Neural progenitor cell (in vitro differentiated cells): ENCODE measurements at regions not wholly inside any gene's neighbourhood (a gene's known extent, or its start where the extent isn't known, plus 50 kb on each side); places are given as distances from the start of the nearest gene placed in this dataset.

Source experiments
- DNase-seq: peaks from one replicate; pipeline ENCODE4 v3.0.0-alpha.2; 2016; ENCODE audit warnings: low spot score
- H2AFZ ChIP-seq: fragments of 200-600 bp; sonication (generic); replicated peaks from 2 replicates; pipeline ENCODE4 v1.6.1; 2016; ENCODE audit warnings: antibody characterized with exemption
- H3F3A ChIP-seq: fragments of 200-600 bp; sonication (generic); 2 replicates; pipeline ENCODE4 v1.6.1; 2016; ENCODE audit warnings: antibody characterized with exemption, low read depth
- H3K27ac ChIP-seq: fragments of 200-600 bp; sonication (generic); 2 replicates; pipeline ENCODE4 v1.5.1; 2016; ENCODE audit warnings: mild to moderate bottlenecking
- H3K27me3 ChIP-seq: fragments of 200-600 bp; sonication (generic); 2 replicates; pipeline ENCODE4 v1.6.1; 2016; ENCODE audit warnings: mild to moderate bottlenecking, moderate library complexity
- H3K36me3 ChIP-seq: fragments of 200-600 bp; sonication (generic); 2 replicates; pipeline ENCODE4 v1.5.1; 2016
- H3K4me1 ChIP-seq: fragments of 200-600 bp; sonication (generic); 2 replicates; pipeline ENCODE4 v1.6.1; 2016; ENCODE audit warnings: mixed run types
- H3K4me2 ChIP-seq: fragments of 200-600 bp; sonication (generic); 2 replicates; pipeline ENCODE4 v1.6.1; 2016
- H3K4me3 ChIP-seq: fragments of 200-600 bp; sonication (generic); 2 replicates; pipeline ENCODE4 v1.5.1; 2016
- H3K79me2 ChIP-seq: fragments of 200-600 bp; sonication (generic); 2 replicates; pipeline ENCODE4 v1.6.1; 2016; ENCODE audit warnings: low read depth
- H3K9ac ChIP-seq: fragments of 200-600 bp; sonication (generic); 2 replicates; pipeline ENCODE4 v1.6.1; 2016
- H3K9me3 ChIP-seq: fragments of 200-600 bp; sonication (generic); 2 replicates; pipeline ENCODE4 v1.5.1; 2016; ENCODE audit warnings: low read depth
- H4K20me1 ChIP-seq: fragments of 200-600 bp; sonication (generic); 2 replicates; pipeline ENCODE4 v1.6.1; 2016; ENCODE audit warnings: low read depth
- H3K27ac Mint-ChIP-seq: 3 replicates; pipeline ENCODE4 v1.8.0; 2021; ENCODE audit warnings: mixed read lengths
- H3K27me3 Mint-ChIP-seq: 2 replicates; pipeline ENCODE4 v1.8.0; 2022; ENCODE audit warnings: low read depth, mild to moderate bottlenecking, inconsistent platforms, moderate library complexity, mixed read lengths; ENCODE audit not compliant: insufficient read depth
- H3K36me3 Mint-ChIP-seq: 3 replicates; pipeline ENCODE4 v1.8.0; 2021; ENCODE audit warnings: mixed read lengths
- H3K4me1 Mint-ChIP-seq: 3 replicates; pipeline ENCODE4 v1.8.0; 2021; ENCODE audit warnings: mixed read lengths
- H3K4me3 Mint-ChIP-seq: 3 replicates; pipeline ENCODE4 v1.8.0; 2021; ENCODE audit warnings: mild to moderate bottlenecking, moderate library complexity, mixed read lengths
- H3K9me3 Mint-ChIP-seq: 3 replicates; pipeline ENCODE4 v1.8.0; 2020; ENCODE audit warnings: mixed read lengths
- EZH2 ChIP-seq: fragments of 200-600 bp; sonication (generic); IDR thresholded peaks from 2 replicates; pipeline ENCODE4 v1.6.1; 2017; ENCODE audit warnings: antibody characterized with exemption, mild to moderate bottlenecking, moderate library complexity
- EZH2phosphoT487 ChIP-seq: fragments of 200-600 bp; sonication (generic); IDR thresholded peaks from 2 replicates; pipeline ENCODE4 v1.6.1; 2017; ENCODE audit warnings: antibody characterized with exemption
- TF ChIP-seq, protein P1 (sequence below): fragments of 200-600 bp; sonication (generic); IDR thresholded peaks from 2 replicates; pipeline ENCODE4 v1.5.1; 2017; ENCODE audit warnings: antibody characterized with exemption, mild to moderate bottlenecking

DNA sequence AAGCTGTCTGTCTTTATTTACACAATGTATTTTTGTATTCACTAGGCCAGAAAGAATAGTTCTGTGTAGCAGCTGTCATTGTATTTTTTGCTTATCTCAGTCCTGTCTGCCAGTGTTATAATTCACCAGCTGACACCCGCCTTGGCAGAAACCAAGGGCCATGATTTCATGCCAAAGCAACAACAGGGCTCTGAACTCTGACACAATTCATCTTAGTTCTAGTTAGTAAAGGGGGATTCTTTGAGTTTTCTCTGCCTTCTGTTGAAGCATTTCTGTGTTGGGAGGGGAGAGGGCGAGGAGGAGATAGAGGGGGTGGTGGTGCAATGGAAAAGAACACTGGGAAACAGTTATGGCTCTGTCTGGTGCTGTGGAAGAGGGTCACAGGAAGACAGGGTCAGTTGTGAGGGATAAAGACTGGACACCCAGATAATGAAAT lies 684.6 kb upstream of the MARCKS start:
- H3F3A ChIP-seq: no peaks in the 10 kb centered on the region
- H3K4me3 ChIP-seq: no peak overlapping the region
- H2AFZ ChIP-seq: no peak overlapping the region
- H3K27ac Mint-ChIP-seq: peak overlapping the region; percentile 67
- H3K79me2 ChIP-seq: no peaks in the 10 kb centered on the region
- no peak overlapping the region for H3K4me2 ChIP-seq
- H3K4me1 Mint-ChIP-seq: peaks cover 12% of the 10 kb centered on the region
- H3K27me3 ChIP-seq: no peaks in the 10 kb centered on the region
- peaks cover 3% of the 10 kb centered on the region for H3K27me3 Mint-ChIP-seq
- no peaks in the 10 kb centered on the region for H3K9me3 ChIP-seq
- no peak overlapping the region for H3K27ac ChIP-seq
- peaks cover 8% of the 10 kb centered on the region for H3K9me3 Mint-ChIP-seq
- no peaks in the 10 kb centered on the region for H3K4me1 ChIP-seq
- TF ChIP-seq EZH2phosphoT487 (no peak), EZH2 (no peak)
- H3K9ac ChIP-seq: no peak overlapping the region
- H3K36me3 Mint-ChIP-seq: no peaks in the 10 kb centered on the region
- no peak for DNase-seq
- no peaks in the 10 kb centered on the region for H3K36me3 ChIP-seq
- H3K4me3 Mint-ChIP-seq: no peak overlapping the region
- no peaks in the 10 kb centered on the region for H4K20me1 ChIP-seq

DNA sequence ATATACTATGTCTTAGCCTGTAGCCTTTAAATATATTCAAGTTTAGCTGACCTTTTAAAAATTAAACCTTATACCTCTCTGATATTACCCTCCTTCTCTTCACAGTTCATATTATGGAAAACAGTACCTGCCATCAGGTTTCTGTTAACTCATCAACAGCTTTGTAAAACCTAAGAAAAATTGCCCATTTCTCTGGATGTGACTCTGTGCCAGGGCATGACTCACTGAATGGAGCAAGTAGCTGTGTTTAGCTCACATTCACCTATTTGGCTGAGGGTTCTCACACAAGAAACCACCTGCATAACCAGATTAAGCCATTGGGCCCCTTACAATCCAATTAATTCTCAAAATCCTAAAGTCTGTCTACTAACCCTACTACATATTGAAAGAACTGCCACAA lies 678.8 kb upstream of the MARCKS start:
- no peaks in the 10 kb centered on the region for H4K20me1 ChIP-seq
- H3K27me3 Mint-ChIP-seq: peaks cover 3% of the 10 kb centered on the region
- no peaks in the 10 kb centered on the region for H3K9me3 ChIP-seq
- H3K4me1 ChIP-seq: no peaks in the 10 kb centered on the region
- peaks cover 4% of the 10 kb centered on the region for H3K9me3 Mint-ChIP-seq
- no peak overlapping the region for H3K4me2 ChIP-seq
- H2AFZ ChIP-seq: no peak overlapping the region
- H3K9ac ChIP-seq: no peak overlapping the region
- no peaks in the 10 kb centered on the region for H3K27me3 ChIP-seq
- H3F3A ChIP-seq: no peaks in the 10 kb centered on the region
- peaks cover 3% of the 10 kb centered on the region for H3K36me3 Mint-ChIP-seq
- no peaks in the 10 kb centered on the region for H3K79me2 ChIP-seq
- no peak overlapping the region for H3K4me3 ChIP-seq
- TF ChIP-seq EZH2phosphoT487 (no peak), EZH2 (no peak)
- TF ChIP-seq, protein P1, sequence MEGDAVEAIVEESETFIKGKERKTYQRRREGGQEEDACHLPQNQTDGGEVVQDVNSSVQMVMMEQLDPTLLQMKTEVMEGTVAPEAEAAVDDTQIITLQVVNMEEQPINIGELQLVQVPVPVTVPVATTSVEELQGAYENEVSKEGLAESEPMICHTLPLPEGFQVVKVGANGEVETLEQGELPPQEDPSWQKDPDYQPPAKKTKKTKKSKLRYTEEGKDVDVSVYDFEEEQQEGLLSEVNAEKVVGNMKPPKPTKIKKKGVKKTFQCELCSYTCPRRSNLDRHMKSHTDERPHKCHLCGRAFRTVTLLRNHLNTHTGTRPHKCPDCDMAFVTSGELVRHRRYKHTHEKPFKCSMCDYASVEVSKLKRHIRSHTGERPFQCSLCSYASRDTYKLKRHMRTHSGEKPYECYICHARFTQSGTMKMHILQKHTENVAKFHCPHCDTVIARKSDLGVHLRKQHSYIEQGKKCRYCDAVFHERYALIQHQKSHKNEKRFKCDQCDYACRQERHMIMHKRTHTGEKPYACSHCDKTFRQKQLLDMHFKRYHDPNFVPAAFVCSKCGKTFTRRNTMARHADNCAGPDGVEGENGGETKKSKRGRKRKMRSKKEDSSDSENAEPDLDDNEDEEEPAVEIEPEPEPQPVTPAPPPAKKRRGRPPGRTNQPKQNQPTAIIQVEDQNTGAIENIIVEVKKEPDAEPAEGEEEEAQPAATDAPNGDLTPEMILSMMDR: no peak
- H3K27ac ChIP-seq: no peak overlapping the region
- no peak for DNase-seq
- no peak overlapping the region for H3K4me3 Mint-ChIP-seq
- H3K36me3 ChIP-seq: no peaks in the 10 kb centered on the region
- peaks cover 10% of the 10 kb centered on the region for H3K4me1 Mint-ChIP-seq
- no peak overlapping the region for H3K27ac Mint-ChIP-seq

DNA sequence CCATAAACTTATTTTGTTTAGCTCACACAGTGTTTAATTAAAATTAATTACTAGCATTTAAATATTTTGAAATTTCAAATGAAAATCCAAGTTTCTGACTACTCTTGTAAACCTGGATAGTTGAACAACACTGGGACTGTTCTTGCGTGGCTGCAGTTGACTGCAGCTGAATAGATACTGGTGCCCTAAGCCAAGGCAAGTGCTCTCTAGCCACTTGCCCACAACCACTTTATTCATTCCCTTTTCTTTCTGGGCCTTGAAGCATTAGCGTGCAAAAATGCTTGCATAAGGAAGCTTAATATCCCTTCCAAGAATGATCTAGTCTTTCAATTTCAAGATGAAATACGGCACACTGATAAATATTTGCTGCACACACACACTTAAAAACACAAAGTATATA lies 676.0 kb upstream of the MARCKS start:
- H4K20me1 ChIP-seq: no peaks in the 10 kb centered on the region
- no peak overlapping the region for H3K9ac ChIP-seq
- Mint-ChIP-seq H3K4me1 (peaks cover 16% of the 10 kb centered on the region), H3K9me3 (peaks cover 11% of the 10 kb centered on the region), H3K27me3 (no peaks in the 10 kb centered on the region), H3K4me3 (no peak overlapping the region), H3K27ac (no peak overlapping the region), H3K36me3 (peaks cover 7% of the 10 kb centered on the region)
- no peaks in the 10 kb centered on the region for H3K36me3 ChIP-seq
- H3K4me3 ChIP-seq: no peak overlapping the region
- H3K79me2 ChIP-seq: no peaks in the 10 kb centered on the region
- no peaks in the 10 kb centered on the region for H3K9me3 ChIP-seq
- H3K27me3 ChIP-seq: no peaks in the 10 kb centered on the region
- no peaks in the 10 kb centered on the region for H3K4me1 ChIP-seq
- no peaks in the 10 kb centered on the region for H3F3A ChIP-seq
- no peak overlapping the region for H2AFZ ChIP-seq
- H3K4me2 ChIP-seq: no peak overlapping the region
- no peak for DNase-seq
- no peak overlapping the region for H3K27ac ChIP-seq
- no peak for TF ChIP-seq EZH2
- no peak for TF ChIP-seq EZH2phosphoT487
- TF ChIP-seq, protein P1: no peak

DNA sequence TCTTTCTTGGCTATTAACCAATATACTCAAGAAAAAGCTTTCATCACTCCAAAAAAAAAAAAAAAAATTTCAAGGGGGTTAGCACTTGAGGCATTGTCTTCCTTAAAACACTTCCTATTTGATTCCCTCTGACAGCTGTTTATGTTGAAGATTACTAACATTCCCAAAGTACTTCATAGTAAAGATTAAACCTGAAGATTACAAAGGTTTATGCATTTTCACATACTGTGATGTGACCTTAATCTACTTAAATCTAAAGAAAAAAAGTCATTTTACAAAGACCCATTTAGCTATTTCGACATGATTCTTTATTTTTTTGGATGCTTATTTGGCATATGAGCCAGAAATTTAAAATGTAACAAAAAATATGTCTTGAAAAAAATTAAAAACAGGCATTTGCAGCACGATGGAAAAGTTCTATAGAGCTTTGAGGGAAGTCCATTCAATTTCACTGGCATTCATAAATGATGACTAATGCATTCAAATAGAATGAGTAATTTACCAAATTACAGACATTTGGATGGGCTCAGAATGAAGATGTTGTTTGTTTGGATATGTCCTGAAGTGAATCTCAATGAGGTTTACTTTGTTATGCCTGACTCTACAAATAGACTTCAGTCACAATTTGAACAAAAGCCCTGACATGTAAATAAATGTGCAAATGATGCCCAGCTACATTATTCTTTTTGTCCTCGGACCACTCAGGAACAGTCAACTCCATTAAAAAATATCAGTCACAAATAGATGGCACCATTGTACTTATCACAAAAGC lies 674.6 kb upstream of the MARCKS start:
- Histone ChIP-seq H3F3A (no peaks in the 10 kb centered on the region), H3K79me2 (no peaks in the 10 kb centered on the region), H3K4me3 (no peak overlapping the region), H3K4me1 (no peaks in the 10 kb centered on the region), H3K9me3 (no peaks in the 10 kb centered on the region), H3K4me2 (no peak overlapping the region), H3K9ac (no peak overlapping the region), H4K20me1 (no peaks in the 10 kb centered on the region), H3K27me3 (no peaks in the 10 kb centered on the region), H2AFZ (no peak overlapping the region), H3K36me3 (no peaks in the 10 kb centered on the region), H3K27ac (no peak overlapping the region)
- TF ChIP-seq EZH2phosphoT487 (no peak), EZH2 (no peak)
- TF ChIP-seq, protein P1: no peak
- peaks cover 7% of the 10 kb centered on the region for H3K36me3 Mint-ChIP-seq
- H3K4me1 Mint-ChIP-seq: peaks cover 19% of the 10 kb centered on the region
- H3K9me3 Mint-ChIP-seq: peaks cover 11% of the 10 kb centered on the region
- H3K4me3 Mint-ChIP-seq: no peak overlapping the region
- H3K27ac Mint-ChIP-seq: peak overlapping the region; percentile 13
- H3K27me3 Mint-ChIP-seq: no peaks in the 10 kb centered on the region
- DNase-seq: no peak
